ENCODE measurements at regions not wholly inside any gene's neighbourhood (a gene's known extent, or its start where the extent isn't known, plus 50 kb on each side); places are given as distances from the start of the nearest gene placed in this dataset.

DNA sequence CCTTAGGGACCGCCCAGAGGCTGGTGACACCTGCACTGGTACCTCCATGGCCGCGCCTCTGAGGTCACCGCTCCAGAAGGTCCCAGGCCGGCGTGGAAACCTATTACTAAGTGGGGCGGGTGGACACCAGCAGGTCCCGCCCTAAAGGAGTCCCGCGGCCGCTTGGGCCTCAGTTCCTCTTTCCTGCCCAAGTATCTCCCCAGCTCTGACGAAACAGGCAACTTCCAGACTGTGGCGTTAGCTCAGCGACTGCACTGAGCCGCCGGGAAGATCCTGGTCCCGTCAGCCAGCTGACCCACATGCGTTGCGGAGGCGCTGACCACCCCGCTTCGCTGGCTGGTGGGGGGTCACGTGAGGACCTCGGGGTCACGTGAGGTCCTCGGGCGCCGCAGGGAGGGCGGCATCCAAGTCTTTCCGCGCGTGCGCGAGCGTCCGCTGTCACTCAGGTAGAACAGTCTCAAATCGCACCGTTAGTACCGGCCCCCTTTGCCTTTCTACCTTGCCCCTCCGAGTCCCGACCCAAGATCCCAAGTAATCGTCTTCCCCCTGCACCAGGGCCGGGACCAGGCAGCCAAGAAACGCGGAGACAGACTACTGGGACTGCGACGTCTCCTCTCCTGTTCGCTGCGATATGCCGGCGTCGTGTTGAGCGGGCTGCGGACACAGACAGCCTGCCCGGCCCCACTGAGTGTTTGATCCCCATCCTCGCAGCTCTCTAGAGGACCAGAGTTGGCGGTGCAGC lies 53.7 kb upstream of the KDM4C start:
- H3K36me3 ChIP-seq (ENCODE audit: insufficient read depth, low read length) = no peaks in the 10 kb centered on the region
- peaks cover 12% of the 10 kb centered on the region for H3K4me1 ChIP-seq (ENCODE audit: insufficient read depth, low read length)
- intact Hi-C loops (cut with micrococcal nuclease) = loop anchor here (1.0 kb wide), 2 partner anchors 23 to 53 kb away; partner anchors contain the start of gene KDM4C
- H3K9me3 Mint-ChIP-seq = peaks cover 0 to 3% (median 0%) of the 10 kb centered on the region in 8 donors
- peaks cover 0 to 1% of the 10 kb centered on the region in 2 donors for H3K27me3 Mint-ChIP-seq
- peak overlapping the region; percentile 86 to 91 for H3K4me3 ChIP-seq (ENCODE audit: low read length in 2 of 2)
- peak overlapping the region; percentile 93 to 99 (median 96) for H3K27ac Mint-ChIP-seq
- H3K27ac ChIP-seq (ENCODE audit: low read depth, low read length) = peak overlapping the region; percentile 92
- H3K4me3 Mint-ChIP-seq = peak overlapping the region; percentile 91 to 98 (median 95)
- peaks cover 2 to 15% (median 11%) of the 10 kb centered on the region in 4 donors for H3K4me1 Mint-ChIP-seq
- H3K36me3 Mint-ChIP-seq = peaks cover 0 to 3% of the 10 kb centered on the region in 2 donors
- H3K27me3 ChIP-seq (ENCODE audit: insufficient read depth, low read length) = no peaks in the 10 kb centered on the region
- peak; percentile 75 to 78 (median 78) for DNase-seq
- ChIA-PET POLR2A (ENCODE audit: partially characterized antibody) (interaction anchor here (0.6 to 4.6 kb wide), 11 partner anchors 12 to 814 kb away, joined by 3 to 83 read pairs (median 9); partner anchors contain the start of genes KDM4C, MLANA and UHRF2), CTCF (ENCODE audit: partially characterized antibody) (interaction anchor here (1.3 to 2.0 kb wide), 3 partner anchors 22 to 291 kb away, joined by 4 to 10 read pairs (median 4); partner anchors contain the start of gene UHRF2)
- no peaks in the 10 kb centered on the region for H3K9me3 ChIP-seq (ENCODE audit: control insufficient read depth in 1 of 2, low read length in 2 of 2)

GRCh38 chr9:6702707-6703106 lies 55.1 kb upstream of the KDM4C start:
- Mint-ChIP-seq H3K4me3 (peak overlapping the region; percentile 42 to 98 (median 94)), H3K27ac (peak overlapping the region in 6 of 7 donors; percentile 10 to 99 (median 63)), H3K9me3 (no peaks in the 10 kb centered on the region), H3K27me3 (peaks cover 0 to 1% of the 10 kb centered on the region in 2 donors), H3K4me1 (peaks cover 2 to 15% (median 11%) of the 10 kb centered on the region in 4 donors), H3K36me3 (peaks cover 0 to 3% of the 10 kb centered on the region in 2 donors)
- Histone ChIP-seq H3K4me1 (ENCODE audit: insufficient read depth, low read length) (peaks cover 12% of the 10 kb centered on the region), H3K9me3 (ENCODE audit: control insufficient read depth in 1 of 2, low read length in 2 of 2) (no peaks in the 10 kb centered on the region), H3K27ac (ENCODE audit: low read depth, low read length) (no peak overlapping the region), H3K4me3 (ENCODE audit: low read length in 2 of 2) (peak overlapping the region in 1 of 2 donors; percentile 86), H3K27me3 (ENCODE audit: insufficient read depth, low read length) (no peaks in the 10 kb centered on the region), H3K36me3 (ENCODE audit: insufficient read depth, low read length) (no peaks in the 10 kb centered on the region)
- intact Hi-C loops (cut with micrococcal nuclease) = no loop called here
- ChIA-PET CTCF (ENCODE audit: partially characterized antibody) (interaction anchor here (0.6 to 2.0 kb wide), 6 partner anchors 9 to 290 kb away, joined by 3 to 10 read pairs (median 4); partner anchors contain the start of gene UHRF2), POLR2A (ENCODE audit: partially characterized antibody) (interaction anchor here (1.1 to 4.6 kb wide), 7 partner anchors 13 to 290 kb away, joined by 3 to 83 read pairs (median 13); partner anchors contain the start of genes KDM4C and UHRF2)
- no peak for DNase-seq

DNA sequence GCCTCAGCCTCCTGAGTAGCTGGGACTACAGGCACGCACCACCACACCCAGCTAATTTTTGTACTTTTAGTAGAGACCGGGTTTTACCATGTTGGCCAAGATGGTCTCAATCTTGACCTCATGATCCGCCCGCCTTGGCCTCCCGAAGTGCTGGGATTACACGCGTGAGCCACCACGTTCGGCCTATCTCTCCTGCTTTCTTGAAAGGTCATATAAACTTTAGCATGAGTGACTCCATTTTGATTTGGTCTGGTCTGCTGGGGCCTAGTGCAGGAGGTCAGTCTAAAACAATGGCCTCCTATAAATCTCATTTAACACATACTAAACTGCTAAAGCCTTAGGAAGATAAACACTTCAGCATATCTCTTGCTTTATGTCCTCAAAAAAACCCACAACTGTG lies 50.6 kb upstream of the GLDC start:
- H3K27me3 Mint-ChIP-seq = peaks cover 1% of the 10 kb centered on the region in 2 donors
- no peaks in the 10 kb centered on the region for H3K27me3 ChIP-seq (ENCODE audit: insufficient read depth, low read length)
- H3K36me3 ChIP-seq (ENCODE audit: insufficient read depth, low read length) = no peaks in the 10 kb centered on the region
- intact Hi-C loops (cut with micrococcal nuclease) = no loop called here
- H3K4me3 ChIP-seq (ENCODE audit: low read length in 2 of 2) = no peak overlapping the region
- no peaks in the 10 kb centered on the region for H3K9me3 Mint-ChIP-seq
- ChIA-PET CTCF (ENCODE audit: partially characterized antibody) (no interaction called here), POLR2A (ENCODE audit: partially characterized antibody) (no interaction called here)
- H3K27ac ChIP-seq (ENCODE audit: low read depth, low read length) = no peak overlapping the region
- H3K9me3 ChIP-seq (ENCODE audit: control insufficient read depth in 1 of 2, low read length in 2 of 2) = no peaks in the 10 kb centered on the region
- H3K27ac Mint-ChIP-seq = peak overlapping the region in 2 of 7 donors; percentile 19 to 69
- H3K4me1 ChIP-seq (ENCODE audit: insufficient read depth, low read length) = no peaks in the 10 kb centered on the region
- no peak for DNase-seq
- H3K4me3 Mint-ChIP-seq = no peak overlapping the region
- no peaks in the 10 kb centered on the region for H3K36me3 Mint-ChIP-seq
- no peaks in the 10 kb centered on the region for H3K4me1 Mint-ChIP-seq

DNA sequence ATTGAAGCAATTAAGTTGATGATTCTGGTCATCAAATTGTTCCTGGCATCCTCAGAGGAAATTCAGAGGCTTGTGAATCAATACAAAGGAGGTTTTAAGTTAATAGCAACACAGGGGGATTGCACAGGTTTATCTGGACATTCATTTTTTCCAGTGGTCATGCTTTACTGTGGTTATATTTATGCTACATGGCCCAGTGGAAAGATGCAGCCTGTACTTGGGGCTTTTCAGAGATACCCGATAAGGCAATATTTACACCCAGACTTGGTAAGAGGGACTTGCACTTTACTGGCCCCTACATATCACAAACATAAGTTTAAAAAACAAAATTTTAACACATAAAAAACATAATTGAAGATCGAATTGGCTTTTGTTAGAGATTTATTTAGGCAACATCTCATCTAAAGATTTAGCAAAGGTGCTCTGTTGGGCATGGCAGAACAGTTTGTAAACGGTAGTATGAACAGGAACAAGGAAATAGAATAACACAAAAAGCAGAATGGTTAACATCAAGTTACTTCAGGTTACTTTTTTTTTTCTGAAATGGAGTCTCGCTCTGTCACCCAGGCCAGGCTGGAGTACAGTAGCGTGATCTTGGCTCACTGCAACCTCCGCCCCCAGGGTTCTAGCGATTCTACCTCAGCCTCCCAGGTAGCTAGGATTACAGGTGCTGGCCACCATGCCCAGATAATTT lies 49.7 kb upstream of the GLDC start:
- Mint-ChIP-seq H3K36me3 (no peaks in the 10 kb centered on the region), H3K4me3 (no peak overlapping the region), H3K9me3 (no peaks in the 10 kb centered on the region), H3K27me3 (peaks cover 1% of the 10 kb centered on the region in 2 donors), H3K4me1 (no peaks in the 10 kb centered on the region), H3K27ac (no peak overlapping the region)
- no peaks in the 10 kb centered on the region for H3K27me3 ChIP-seq (ENCODE audit: insufficient read depth, low read length)
- H3K9me3 ChIP-seq (ENCODE audit: control insufficient read depth in 1 of 2, low read length in 2 of 2) = no peaks in the 10 kb centered on the region
- no peak overlapping the region for H3K27ac ChIP-seq (ENCODE audit: low read depth, low read length)
- intact Hi-C loops (cut with micrococcal nuclease) = no loop called here
- POLR2A ChIA-PET (ENCODE audit: partially characterized antibody) = no interaction called here
- CTCF ChIA-PET (ENCODE audit: partially characterized antibody) = no interaction called here
- no peak overlapping the region for H3K4me3 ChIP-seq (ENCODE audit: low read length in 2 of 2)
- no peaks in the 10 kb centered on the region for H3K4me1 ChIP-seq (ENCODE audit: insufficient read depth, low read length)
- H3K36me3 ChIP-seq (ENCODE audit: insufficient read depth, low read length) = no peaks in the 10 kb centered on the region
- DNase-seq = no peak
